ENCODE measurements at regions not wholly inside any gene's neighbourhood (a gene's known extent, or its start where the extent isn't known, plus 50 kb on each side); places are given as distances from the start of the nearest gene placed in this dataset.

GRCh38 chr4:156158747-156159146, 205.1 kb upstream of the CTSO start:
- DNase-seq (ENCODE audit: low read depth) = no peak
- H3K4me3 ChIP-seq (ENCODE audit: low read depth, low read length) = no peak overlapping the region
- TF ChIP-seq, protein P1, sequence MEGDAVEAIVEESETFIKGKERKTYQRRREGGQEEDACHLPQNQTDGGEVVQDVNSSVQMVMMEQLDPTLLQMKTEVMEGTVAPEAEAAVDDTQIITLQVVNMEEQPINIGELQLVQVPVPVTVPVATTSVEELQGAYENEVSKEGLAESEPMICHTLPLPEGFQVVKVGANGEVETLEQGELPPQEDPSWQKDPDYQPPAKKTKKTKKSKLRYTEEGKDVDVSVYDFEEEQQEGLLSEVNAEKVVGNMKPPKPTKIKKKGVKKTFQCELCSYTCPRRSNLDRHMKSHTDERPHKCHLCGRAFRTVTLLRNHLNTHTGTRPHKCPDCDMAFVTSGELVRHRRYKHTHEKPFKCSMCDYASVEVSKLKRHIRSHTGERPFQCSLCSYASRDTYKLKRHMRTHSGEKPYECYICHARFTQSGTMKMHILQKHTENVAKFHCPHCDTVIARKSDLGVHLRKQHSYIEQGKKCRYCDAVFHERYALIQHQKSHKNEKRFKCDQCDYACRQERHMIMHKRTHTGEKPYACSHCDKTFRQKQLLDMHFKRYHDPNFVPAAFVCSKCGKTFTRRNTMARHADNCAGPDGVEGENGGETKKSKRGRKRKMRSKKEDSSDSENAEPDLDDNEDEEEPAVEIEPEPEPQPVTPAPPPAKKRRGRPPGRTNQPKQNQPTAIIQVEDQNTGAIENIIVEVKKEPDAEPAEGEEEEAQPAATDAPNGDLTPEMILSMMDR (IDR thresholded peaks at IDR 0.05; ENCODE audit: insufficient read depth, low read length) = no peak

- H3K4me3 ChIP-seq (ENCODE audit: low read depth, low read length) = no peak overlapping the region
- peak; percentile 15 for DNase-seq (ENCODE audit: low read depth)
- TF ChIP-seq, protein P1 (IDR thresholded peaks at IDR 0.05; ENCODE audit: insufficient read depth, low read length) = peak; percentile 42
Measured at GRCh38 chr4:156154978-156155377, 201.3 kb upstream of the CTSO start.

GRCh38 chr4:156146571-156146970, 192.9 kb upstream of the CTSO start:
- no peak overlapping the region for H3K4me3 ChIP-seq (ENCODE audit: low read depth, low read length)
- TF ChIP-seq, protein P1 (IDR thresholded peaks at IDR 0.05; ENCODE audit: insufficient read depth, low read length) = no peak
- DNase-seq (ENCODE audit: low read depth) = no peak

GRCh38 chr4:156144961-156145360, 191.3 kb upstream of the CTSO start:
- no peak overlapping the region for H3K4me3 ChIP-seq (ENCODE audit: low read depth, low read length)
- DNase-seq (ENCODE audit: low read depth) = no peak
- TF ChIP-seq, protein P1 (IDR thresholded peaks at IDR 0.05; ENCODE audit: insufficient read depth, low read length) = no peak

DNA sequence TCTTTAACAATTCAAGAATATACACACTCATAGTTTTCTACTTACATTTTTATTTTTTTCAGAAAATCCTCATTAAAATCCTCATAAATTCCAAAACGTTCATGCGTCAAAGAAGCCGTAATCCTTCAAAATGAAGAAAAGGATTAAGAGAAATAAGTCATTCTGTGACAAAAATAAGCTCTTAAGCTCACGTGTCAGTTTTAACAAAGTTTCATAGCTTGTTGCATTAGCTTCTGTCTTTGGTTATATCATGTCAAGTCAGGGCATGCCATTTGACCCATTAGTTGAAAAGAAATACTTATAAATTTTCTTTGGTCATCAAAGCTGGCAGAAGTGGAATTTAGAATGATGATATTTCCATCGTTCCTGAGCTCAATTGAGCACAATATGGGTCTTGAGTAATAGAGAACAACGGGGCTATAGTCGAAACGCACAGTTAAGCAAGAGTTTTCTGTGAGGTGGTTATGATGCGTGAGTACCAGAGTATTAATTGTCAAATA, 185.2 kb upstream of the CTSO start:
- DNase-seq (ENCODE audit: low read depth) = no peak
- no peak overlapping the region for H3K4me3 ChIP-seq (ENCODE audit: low read depth, low read length)
- TF ChIP-seq, protein P1 (IDR thresholded peaks at IDR 0.05; ENCODE audit: insufficient read depth, low read length) = no peak

DNA sequence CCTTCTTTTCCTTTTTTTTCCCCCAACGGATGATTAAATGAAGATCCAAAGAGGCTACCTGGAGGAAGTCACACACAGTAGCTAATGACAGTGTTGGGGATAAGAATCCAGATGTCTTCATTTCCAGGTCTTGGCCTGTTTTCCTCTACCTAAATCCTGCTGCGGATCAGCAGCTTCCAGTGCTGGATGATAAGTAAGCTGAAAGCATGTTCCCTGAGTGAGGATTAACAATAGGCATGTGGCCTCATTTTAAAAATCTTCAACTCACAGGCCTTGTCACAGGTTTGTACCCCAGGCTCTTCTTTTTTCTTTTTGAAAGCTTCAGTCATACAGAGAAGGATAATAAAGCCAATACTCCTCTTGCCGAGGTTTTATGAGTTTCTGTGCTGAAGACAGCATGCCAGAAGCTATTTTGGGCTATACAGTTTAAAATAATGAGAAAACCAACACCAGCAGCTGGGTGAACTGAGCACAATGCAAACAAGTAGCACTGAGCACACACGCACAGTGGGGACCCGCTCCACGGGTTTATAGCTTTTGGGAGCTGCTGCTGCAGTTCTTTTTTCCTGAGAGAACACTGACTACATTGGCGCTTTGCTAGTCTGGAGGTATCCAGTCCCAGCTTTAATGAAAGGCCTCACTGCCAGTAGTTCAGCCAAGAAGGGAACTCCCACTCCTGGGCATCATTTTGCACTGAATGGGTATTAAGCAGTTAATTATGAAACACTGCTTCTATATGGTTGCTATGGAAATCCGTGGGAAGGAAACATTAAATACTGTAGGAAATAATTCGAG, 184.2 kb upstream of the CTSO start:
- H3K4me3 ChIP-seq (ENCODE audit: low read depth, low read length) = no peak overlapping the region
- TF ChIP-seq, protein P1 (IDR thresholded peaks at IDR 0.05; ENCODE audit: insufficient read depth, low read length) = no peak

More for the DNA sequence above, 184.2 kb upstream of the CTSO start:
- DNase-seq (ENCODE audit: low read depth) = no peak
